ENCODE measurements at regions not wholly inside any gene's neighbourhood (a gene's known extent, or its start where the extent isn't known, plus 50 kb on each side); places are given as distances from the start of the nearest gene placed in this dataset.

DNA sequence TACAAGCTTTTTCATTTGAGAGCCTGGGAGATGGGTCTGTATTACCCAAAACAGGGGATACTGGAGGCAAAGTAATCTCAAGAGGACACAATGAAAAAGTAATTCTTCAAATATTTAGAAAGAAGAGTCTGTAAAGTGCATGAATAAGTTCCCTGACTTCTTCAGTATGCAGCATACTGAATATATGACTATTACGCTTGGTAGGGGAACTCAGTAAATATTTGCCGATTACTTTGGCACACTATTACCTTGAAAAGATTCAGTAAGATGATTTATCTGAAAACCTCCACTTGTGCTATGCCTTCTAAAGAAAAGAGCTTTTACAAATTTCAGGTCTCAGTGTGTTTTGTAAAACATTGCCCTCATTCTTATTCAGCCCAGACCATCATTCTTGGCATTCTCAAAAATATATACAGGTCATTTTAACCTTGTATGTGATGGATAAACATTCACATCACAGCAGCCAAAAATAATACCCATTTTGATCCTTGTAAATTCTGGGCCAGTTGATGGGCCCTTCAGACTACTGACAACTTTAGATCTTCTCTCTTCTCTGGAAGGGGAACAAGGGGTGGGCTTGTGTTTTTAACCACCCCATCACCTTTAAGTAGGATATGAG lies 125.9 kb downstream of the EDN1 start:
- no peaks in the 10 kb centered on the region for H3K27me3 ChIP-seq (replicated peaks in 1 of 4; ENCODE audit: control extremely low read depth in 1 of 4, control insufficient read depth in 3 of 4, insufficient read depth in 4 of 4, low read length in 3 of 4)
- no peaks in the 10 kb centered on the region for H3K79me2 ChIP-seq (ENCODE audit: control insufficient read depth, insufficient read depth, low read length)
- ChIA-PET POLR2A (no interaction called here), CTCF (no interaction called here)
- Mint-ChIP-seq H3K4me3 (no peak overlapping the region), H3K4me1 (no peaks in the 10 kb centered on the region), H3K27ac (no peak overlapping the region), H3K27me3 (peaks cover 3% of the 10 kb centered on the region), H3K9me3 (ENCODE audit: insufficient read depth) (no peaks in the 10 kb centered on the region)
- no peak overlapping the region for H3K4me3 ChIP-seq (ENCODE audit: control extremely low read depth in 1 of 5, extremely low read depth in 1 of 5, insufficient read depth in 1 of 5, low read depth in 2 of 5, low read length in 4 of 5)
- H3K9ac ChIP-seq (ENCODE audit: low read length): no peak overlapping the region
- H3K9me3 ChIP-seq (ENCODE audit: control extremely low read depth in 1 of 3, control insufficient read depth in 2 of 3, insufficient read depth in 1 of 3, low read length in 2 of 3): no peaks in the 10 kb centered on the region
- no peaks in the 10 kb centered on the region for H4K20me1 ChIP-seq (ENCODE audit: control insufficient read depth, insufficient read depth, low read length, poor library complexity, severe bottlenecking)
- H2AFZ ChIP-seq (ENCODE audit: insufficient read depth, low read depth, low read length, poor library complexity, severe bottlenecking): no peak overlapping the region
- no peaks in the 10 kb centered on the region for H3K4me1 ChIP-seq (ENCODE audit: control insufficient read depth in 2 of 2, insufficient read depth in 2 of 2, low read length in 2 of 2)
- H3K4me2 ChIP-seq (replicated peaks; ENCODE audit: low read depth, low read length, poor library complexity, severe bottlenecking): no peak overlapping the region
- intact Hi-C loops (cut with micrococcal nuclease): no loop called here
- DNase-seq (no peak), ATAC-seq (ENCODE audit: low read depth) (no peak)
- TF ChIP-seq, protein P1, sequence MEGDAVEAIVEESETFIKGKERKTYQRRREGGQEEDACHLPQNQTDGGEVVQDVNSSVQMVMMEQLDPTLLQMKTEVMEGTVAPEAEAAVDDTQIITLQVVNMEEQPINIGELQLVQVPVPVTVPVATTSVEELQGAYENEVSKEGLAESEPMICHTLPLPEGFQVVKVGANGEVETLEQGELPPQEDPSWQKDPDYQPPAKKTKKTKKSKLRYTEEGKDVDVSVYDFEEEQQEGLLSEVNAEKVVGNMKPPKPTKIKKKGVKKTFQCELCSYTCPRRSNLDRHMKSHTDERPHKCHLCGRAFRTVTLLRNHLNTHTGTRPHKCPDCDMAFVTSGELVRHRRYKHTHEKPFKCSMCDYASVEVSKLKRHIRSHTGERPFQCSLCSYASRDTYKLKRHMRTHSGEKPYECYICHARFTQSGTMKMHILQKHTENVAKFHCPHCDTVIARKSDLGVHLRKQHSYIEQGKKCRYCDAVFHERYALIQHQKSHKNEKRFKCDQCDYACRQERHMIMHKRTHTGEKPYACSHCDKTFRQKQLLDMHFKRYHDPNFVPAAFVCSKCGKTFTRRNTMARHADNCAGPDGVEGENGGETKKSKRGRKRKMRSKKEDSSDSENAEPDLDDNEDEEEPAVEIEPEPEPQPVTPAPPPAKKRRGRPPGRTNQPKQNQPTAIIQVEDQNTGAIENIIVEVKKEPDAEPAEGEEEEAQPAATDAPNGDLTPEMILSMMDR (IDR thresholded peaks at IDR 0.05): no peak
- TF ChIP-seq EZH2 (IDR thresholded peaks at IDR 0.05; ENCODE audit: borderline replicate concordance, insufficient read depth, low read depth, low read length, poor library complexity, severe bottlenecking): no peak
- WGBS (ENCODE audit: insufficient coverage): no CpG with 5 or more reads among the region's 2 CpGs
- no peak overlapping the region for H3K27ac ChIP-seq (ENCODE audit: low read length in 2 of 2)
- H3K36me3 ChIP-seq (replicated peaks in 1 of 2; ENCODE audit: control extremely low read depth in 1 of 2, control insufficient read depth in 1 of 2, extremely low read depth in 1 of 2, insufficient read depth in 2 of 2, low read length in 1 of 2): no peaks in the 10 kb centered on the region

DNA sequence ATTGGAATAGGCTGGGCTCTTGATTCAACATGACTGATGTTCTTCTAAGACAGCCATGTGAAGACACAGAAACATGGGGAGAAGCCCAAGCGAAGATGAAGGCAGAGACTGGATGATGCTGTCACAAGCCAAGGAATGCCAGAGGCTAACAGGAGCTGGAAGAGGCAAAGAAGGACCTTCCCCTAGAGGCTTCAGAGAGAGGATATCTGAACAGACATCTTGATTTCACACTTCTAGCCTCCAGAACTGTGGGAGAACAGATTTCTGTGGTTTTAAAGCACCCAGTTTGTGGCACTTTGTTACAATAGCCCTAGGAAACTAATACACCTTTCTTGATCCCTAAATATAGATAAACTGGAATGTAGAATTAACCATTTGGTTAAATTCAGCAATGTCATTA lies 127.0 kb downstream of the EDN1 start:
- H3K4me2 ChIP-seq (replicated peaks; ENCODE audit: low read depth, low read length, poor library complexity, severe bottlenecking): no peak overlapping the region
- no peaks in the 10 kb centered on the region for H3K4me1 ChIP-seq (ENCODE audit: control insufficient read depth in 2 of 2, insufficient read depth in 2 of 2, low read length in 2 of 2)
- Mint-ChIP-seq H3K4me1 (no peaks in the 10 kb centered on the region), H3K27ac (no peak overlapping the region), H3K9me3 (ENCODE audit: insufficient read depth) (no peaks in the 10 kb centered on the region), H3K27me3 (no peaks in the 10 kb centered on the region), H3K4me3 (no peak overlapping the region)
- H3K4me3 ChIP-seq (ENCODE audit: control extremely low read depth in 1 of 5, extremely low read depth in 1 of 5, insufficient read depth in 1 of 5, low read depth in 2 of 5, low read length in 4 of 5): no peak overlapping the region
- no peak overlapping the region for H2AFZ ChIP-seq (ENCODE audit: insufficient read depth, low read depth, low read length, poor library complexity, severe bottlenecking)
- TF ChIP-seq, protein P1 (IDR thresholded peaks at IDR 0.05): no peak
- no peak for TF ChIP-seq EZH2 (IDR thresholded peaks at IDR 0.05; ENCODE audit: borderline replicate concordance, insufficient read depth, low read depth, low read length, poor library complexity, severe bottlenecking)
- H3K9me3 ChIP-seq (ENCODE audit: control extremely low read depth in 1 of 3, control insufficient read depth in 2 of 3, insufficient read depth in 1 of 3, low read length in 2 of 3): no peaks in the 10 kb centered on the region
- H3K36me3 ChIP-seq (replicated peaks in 1 of 2; ENCODE audit: control extremely low read depth in 1 of 2, control insufficient read depth in 1 of 2, extremely low read depth in 1 of 2, insufficient read depth in 2 of 2, low read length in 1 of 2): no peaks in the 10 kb centered on the region
- no peak overlapping the region for H3K9ac ChIP-seq (ENCODE audit: low read length)
- ChIA-PET POLR2A (no interaction called here), CTCF (no interaction called here)
- ATAC-seq (ENCODE audit: low read depth) (no peak), DNase-seq (no peak)
- no peaks in the 10 kb centered on the region for H4K20me1 ChIP-seq (ENCODE audit: control insufficient read depth, insufficient read depth, low read length, poor library complexity, severe bottlenecking)
- intact Hi-C loops (cut with micrococcal nuclease): no loop called here
- H3K27ac ChIP-seq (ENCODE audit: low read length in 2 of 2): no peak overlapping the region
- no peaks in the 10 kb centered on the region for H3K27me3 ChIP-seq (replicated peaks in 1 of 4; ENCODE audit: control extremely low read depth in 1 of 4, control insufficient read depth in 3 of 4, insufficient read depth in 4 of 4, low read length in 3 of 4)
- 88% methylated on average over 1 of the region's 1 CpG for WGBS (ENCODE audit: insufficient coverage)
- H3K79me2 ChIP-seq (ENCODE audit: control insufficient read depth, insufficient read depth, low read length): no peaks in the 10 kb centered on the region
